Globus pallidus (tissue), 1 donor: ENCODE measurements at regions not wholly inside any gene's neighbourhood (a gene's known extent, or its start where the extent isn't known, plus 50 kb on each side); places are given as distances from the start of the nearest gene placed in this dataset.
"Not testable (repeated sequence)": the region's sequence is repeated elsewhere in the genome, so short reads cannot be mapped to it uniquely, and the experiment has no call there.

Experiments used
- DNase-seq: peaks from one replicate; pipeline ENCODE4 v3.0.0-alpha.2; 2015; ENCODE audit warnings: low spot score

DNA sequence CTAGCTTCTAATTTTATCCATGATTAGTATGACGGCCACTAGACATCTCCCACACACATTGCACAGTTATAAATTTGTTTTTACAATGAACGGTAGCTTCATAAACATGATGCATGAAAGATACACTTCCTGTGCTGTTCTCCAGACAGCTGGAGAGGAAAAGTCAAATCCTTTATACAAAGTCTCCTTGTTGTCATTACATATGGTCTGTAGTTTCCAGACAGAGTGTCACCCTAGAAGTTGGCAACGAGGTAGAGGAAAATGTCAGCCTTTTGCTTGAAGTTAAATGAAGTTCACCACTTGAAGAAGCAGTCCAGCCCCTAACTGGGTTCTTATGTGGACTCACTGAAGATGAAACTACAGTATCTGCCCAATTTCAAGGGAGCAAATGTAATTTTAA lies 253.0 kb upstream of the P2RY1 start:
- DNase-seq = no peak

DNA sequence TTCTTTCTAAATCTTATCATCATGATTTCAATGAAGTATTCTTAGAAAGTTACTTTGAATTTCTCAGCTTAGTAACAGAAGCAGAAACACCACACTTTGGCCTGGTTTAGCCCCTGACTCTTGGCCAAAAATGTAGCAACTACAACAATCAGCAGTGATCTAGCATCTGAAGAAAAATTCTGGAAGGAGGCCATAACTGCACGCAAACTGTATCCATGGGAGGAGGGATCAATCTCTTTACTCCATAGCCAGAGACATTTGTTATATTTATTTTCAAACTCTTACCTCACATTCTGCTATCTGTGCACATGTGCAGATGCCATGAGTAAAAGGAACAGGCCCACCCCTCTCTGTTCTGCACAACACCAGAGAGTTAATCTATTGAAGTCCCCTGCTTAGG lies 251.0 kb upstream of the P2RY1 start:
- DNase-seq = no peak

DNA sequence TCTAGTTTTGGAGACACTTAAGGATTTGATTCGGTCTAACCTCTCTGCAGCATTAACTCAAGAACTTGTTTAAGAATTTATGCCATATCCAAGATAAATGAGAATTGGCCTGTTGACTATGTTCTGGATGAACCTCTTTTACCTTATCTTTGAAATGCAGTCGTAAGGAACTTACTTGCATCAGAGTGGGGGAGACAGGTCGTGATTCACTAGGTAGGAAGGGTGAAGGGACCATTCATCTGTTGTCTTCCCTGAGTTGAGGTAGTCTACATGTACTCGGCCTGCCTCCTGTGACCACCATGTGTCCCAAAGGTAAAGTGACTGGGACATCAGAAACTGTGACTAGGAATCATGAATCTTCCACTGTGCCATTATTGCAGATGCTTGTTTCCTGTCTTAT lies 248.0 kb upstream of the P2RY1 start:
- DNase-seq = no peak

GRCh38 chr3:152587861-152588260 lies 247.1 kb upstream of the P2RY1 start:
- DNase-seq = no peak

DNA sequence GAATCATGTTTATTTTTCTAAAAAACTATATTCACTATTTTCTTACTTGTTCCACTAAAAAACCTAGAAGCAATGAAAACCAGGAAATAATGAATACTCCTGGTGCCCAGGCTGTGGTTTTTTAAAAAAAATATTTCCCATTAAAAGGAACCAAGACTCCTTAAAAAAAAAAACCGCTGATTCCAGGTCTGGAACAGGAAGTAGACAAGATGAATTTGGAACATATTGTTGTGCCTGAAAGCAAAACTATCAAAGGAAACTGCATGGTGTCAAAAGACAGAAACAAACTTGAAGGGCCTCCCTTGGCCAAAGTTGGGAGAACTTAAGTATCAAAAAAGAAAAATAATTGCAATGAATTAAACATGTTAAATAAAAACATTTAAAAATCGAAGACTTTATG lies 245.3 kb upstream of the P2RY1 start:
- no peak for DNase-seq

DNA sequence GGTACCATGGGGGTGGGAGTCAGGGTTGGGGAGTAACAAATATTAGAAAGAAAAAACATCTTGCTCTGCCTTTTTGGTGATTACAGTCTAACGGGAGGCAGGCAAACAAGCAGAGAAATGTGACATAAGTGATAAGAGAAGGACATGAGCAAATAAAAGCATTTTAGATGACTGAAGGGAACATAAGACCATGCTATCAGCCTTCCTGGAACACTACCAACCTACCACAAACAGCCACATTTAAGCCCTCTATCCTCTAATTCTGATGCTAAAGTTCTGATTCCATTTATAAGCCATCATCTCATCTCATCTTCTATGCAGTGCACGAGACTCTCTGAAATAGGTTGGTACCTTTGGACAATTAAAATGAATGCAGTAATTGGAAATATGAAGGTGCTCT lies 243.4 kb upstream of the P2RY1 start:
- DNase-seq = no peak

DNA sequence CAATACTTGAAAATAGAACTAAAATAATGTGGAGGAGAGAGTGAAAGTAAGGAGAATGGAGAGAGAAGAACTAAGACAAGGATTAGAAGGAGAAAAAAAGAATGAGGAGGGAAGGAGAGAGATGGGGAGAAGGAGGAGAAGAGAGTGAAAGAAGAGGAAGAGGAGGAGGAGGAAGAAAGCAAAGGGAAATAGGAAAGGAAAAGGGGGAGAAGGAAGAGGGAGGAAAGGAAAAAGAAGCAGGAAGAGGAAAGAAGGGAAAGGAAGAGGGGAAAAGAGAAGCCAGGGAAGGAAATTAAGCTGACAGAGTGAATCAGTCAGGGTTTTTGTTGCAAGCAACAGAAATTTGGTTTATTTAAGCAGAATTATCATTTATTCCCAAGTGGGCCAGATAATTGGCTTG lies 241.7 kb upstream of the P2RY1 start:
- no peak for DNase-seq

DNA sequence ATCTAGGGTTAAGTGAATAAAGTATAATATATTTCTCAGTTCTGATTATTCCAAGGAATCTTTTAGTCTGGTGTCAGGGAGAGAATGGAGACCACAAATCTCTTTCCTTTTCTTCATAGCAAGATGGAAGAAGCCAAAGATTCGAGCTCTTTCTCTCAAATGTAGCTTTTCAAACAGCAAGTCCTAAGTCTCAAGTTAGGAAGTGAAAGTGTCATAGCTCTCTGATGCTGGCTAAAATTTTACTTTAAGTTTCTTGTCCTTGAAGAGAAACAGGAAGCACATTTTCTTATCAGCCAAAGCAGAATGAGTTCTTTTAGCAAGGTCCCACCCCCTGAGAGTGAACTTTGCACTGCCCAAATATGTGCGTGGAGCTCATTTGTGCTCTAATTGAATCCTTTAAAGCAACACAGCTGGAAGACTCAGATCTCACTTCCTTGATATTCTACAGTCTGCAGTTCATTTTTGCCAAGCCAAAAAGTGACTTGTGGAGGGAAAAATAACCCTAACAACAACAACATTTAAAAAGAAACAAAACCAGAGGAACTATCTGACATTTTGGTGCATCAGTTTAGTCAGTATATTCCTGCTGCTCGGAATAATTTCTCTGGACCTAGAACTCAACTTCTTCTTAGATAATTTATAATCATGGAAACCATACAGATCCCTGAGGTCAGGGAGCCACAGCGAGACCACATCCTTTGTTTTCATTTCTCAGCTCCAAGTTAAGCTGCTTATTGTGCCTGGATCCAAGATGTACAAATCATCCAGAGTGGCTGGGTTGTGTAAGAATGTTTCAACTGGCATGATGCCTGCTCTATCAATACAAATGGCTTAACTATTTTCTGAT lies 238.7 kb upstream of the P2RY1 start:
- DNase-seq = peak; percentile 57

DNA sequence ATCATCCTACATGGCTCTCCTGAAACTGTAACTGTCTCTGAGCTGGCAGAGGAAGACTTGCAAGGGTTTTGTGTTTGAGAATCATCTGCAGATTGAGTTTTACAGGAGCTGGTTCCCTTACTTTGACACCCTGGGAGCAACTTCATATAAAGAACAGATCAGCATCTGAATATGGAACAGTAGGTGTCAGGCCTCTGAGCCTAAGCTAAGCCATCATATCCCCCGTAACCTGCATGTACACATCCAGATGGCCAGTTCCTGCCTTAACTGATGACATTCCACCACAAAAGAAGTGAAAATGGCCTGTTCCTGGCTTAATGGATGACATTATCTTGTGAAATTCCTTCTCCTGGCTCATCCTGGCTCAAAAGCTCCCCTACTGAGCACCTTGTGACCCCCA lies 238.1 kb upstream of the P2RY1 start:
- not testable (repeated sequence) for DNase-seq

- no peak for DNase-seq
Observed at GRCh38 chr3:152606146-152606545, 228.8 kb upstream of the P2RY1 start.

- DNase-seq = no peak
Observed at GRCh38 chr3:152607179-152607578, 227.8 kb upstream of the P2RY1 start.

- no peak for DNase-seq
Observed at GRCh38 chr3:152608696-152609594, 226.0 kb upstream of the P2RY1 start.

DNA sequence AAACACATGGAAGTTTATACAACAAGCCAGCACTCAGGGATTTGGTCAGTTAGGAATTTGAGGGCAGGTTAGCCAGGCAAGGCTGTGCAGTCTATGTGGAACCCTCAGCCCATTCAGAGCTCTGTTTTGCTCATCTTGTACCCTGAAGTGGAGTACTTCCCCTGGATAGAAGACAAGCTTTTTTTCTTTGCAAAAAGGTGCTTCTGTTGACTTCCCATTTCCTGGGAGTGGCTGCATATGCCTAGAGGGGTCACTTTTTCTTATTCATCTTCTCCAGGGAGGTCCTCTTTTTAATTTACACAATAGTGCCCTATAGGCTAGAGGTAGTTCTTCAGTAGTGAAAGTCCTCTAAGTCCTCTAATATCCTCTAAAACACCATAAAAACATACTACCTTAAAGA lies 225.0 kb upstream of the P2RY1 start:
- DNase-seq = no peak

DNA sequence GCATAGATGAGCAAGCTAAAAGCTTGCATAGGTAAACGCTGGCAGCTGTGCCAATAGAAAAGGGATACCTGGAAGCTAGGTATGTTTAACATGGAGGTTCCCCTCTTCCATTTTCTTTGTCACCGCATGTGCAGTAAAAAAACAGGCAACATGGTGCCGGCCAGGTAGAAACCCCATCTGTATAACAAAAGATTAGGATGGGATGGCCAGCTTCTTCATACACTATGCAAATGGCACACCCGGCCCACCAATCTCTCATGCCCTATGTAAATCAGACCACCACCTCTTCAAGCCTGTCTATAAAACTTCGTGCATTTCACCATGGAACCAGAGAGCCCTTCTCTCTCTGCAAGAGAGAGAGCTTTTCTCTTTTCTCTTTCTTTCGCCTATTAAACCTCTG lies 224.3 kb upstream of the P2RY1 start:
- DNase-seq = no peak

DNA sequence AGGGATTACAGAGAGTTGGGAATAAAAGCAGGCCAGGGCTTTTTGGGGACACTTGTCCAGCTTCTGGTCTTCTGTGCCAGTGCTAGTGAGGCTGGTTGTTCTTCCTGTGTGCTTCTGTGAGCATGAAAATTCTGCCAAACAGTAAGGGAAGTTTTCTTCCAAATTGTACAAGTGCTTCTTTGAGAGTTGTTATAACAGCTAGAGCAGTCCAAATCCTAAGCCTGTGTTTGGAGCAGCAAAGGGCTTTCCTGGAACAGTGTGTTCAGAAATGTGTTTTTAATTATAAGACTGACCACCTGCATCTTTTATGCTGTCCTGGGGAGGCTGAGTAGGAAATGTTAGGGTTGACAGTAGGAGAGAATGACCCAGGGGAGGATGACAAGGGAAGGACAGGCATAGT lies 223.0 kb upstream of the P2RY1 start:
- peak; percentile 54 for DNase-seq

DNA sequence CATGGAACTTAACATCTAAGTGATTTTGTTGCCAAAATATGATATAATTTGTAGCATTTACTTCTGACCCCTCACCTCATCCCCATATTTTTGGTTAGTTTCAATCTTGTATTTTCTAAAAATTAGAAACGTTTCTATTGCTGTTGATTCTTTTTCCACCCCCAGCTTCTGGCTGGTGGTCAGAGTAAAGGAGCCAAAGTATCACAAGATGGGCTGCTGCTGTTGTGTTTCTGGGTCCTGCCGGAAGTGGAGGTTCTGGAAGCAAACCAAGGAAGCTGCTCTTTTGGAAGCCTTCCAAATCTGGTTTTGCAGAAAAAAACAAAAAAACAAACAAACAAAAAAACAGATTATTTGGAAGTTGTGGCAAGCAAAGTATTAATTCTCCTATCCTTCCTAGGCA lies 221.1 kb upstream of the P2RY1 start:
- no peak for DNase-seq

- no peak for DNase-seq
Observed at GRCh38 chr3:152615681-152616080, 219.2 kb upstream of the P2RY1 start.

GRCh38 chr3:152617609-152618008 lies 217.3 kb upstream of the P2RY1 start:
- DNase-seq = no peak

DNA sequence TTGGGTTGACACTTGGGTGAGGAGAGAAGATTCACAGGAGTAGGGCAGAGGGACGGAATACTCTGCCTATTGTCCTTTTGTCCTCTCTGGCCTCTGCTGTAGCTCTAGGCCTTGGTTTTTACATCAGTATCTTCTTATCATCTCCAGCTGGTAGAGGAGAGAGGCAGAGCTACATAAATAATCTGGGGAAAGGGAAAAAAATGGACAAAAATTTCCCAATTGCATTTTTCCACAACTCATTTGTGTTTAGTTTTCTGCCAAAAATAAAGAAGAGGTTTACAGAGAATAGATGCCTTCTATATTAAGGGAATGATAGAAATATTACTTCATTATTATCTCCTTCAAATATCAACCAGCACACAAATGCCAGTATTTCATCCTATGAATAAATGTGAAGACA lies 216.4 kb upstream of the P2RY1 start:
- no peak for DNase-seq

DNA sequence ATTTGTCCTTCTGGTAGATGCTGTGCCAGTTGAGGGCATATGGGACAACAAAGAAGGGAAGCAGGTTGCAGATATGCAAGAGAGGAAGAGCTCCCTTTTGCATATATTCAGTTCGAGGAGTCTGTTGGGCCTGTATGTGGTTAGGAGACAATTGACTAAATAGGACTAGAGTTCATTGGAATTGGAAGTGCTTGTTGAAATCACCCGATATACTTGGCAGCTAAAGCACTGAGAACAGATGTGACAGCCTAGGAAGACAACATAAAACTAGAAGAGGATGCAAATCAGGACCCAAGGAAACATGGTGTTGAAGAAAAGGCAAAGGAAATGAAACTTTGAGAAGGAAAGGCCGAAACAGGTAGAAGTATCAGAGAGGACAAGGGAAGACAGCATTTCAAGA lies 215.2 kb upstream of the P2RY1 start:
- DNase-seq = no peak

DNA sequence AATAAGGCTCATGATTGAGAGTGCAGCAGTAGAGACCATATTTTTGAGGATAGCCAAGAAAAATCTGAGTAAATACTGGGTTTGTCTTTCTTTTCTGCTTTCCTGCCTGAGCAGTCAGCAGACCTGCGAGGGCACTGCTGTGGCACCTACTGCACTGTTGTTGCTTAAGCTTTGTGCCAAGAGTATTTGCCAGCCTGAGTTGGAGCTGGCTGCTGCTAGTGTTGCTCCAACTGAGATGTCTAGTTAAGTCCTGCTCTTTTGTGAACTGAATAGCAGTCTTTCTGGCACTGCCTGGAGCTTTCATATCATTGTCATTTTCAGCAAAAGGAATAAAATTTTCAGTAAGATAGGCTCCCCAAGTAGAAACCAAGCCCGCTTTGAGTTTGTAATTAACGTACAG lies 214.5 kb upstream of the P2RY1 start:
- peak; percentile 71 for DNase-seq

DNA sequence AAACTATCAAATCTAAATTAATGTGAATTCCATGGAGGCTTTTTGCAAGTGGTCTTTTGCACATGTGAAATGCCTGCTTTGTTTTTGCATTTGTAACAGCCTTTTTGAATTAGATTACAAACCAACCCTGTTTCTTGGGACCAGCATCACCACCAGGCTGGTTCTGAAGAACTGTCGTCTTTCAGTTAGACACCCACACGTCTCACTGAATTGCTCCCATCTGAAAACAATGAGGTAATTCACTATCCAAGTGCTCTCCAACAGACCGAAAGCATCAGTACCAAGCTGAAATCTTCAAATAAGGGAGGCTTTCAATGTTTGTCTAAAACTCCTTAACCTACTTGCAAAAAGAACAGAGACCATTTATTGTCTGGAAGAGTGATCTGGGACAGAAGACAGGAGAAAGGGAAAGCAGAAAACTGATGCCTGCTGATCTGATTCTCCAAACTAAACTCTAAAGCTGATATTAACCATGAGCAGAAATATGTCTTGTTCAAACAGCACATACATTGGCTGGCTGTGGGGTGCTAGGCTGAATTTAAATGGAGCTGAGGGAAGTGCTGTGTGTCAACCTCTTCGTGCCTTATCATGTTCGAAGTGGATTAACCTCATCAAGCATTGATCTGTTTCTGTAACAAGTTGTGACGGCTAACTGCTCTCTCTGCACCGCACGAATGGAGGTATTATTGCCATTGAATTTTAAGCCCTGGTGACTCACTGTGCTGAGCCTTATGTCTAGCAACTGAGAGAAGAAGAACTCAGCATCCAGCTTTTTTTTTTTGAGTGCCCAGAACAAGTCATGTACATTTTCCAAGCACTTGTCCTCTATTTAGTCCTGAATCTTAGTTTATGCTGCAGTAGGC lies 213.7 kb upstream of the P2RY1 start:
- peak; percentile 76 for DNase-seq
